Middle frontal gyrus (tissue), 1 donor: ENCODE measurements at regions not wholly inside any gene's neighbourhood (a gene's known extent, or its start where the extent isn't known, plus 50 kb on each side); places are given as distances from the start of the nearest gene placed in this dataset.

ENCODE experiments used
- DNase-seq: peaks from one replicate; pipeline ENCODE4 v3.0.0-alpha.2; 2015; ENCODE audit warnings: low spot score; ENCODE audit errors: extremely low spot score

GRCh38 chr5:104186510-104186909 lies 623.9 kb upstream of the NUDT12 start:
- no peak for DNase-seq

GRCh38 chr5:104186100-104186499 lies 623.5 kb upstream of the NUDT12 start:
- no peak for DNase-seq

- no peak for DNase-seq
Observed at GRCh38 chr5:104184264-104184663, 621.7 kb upstream of the NUDT12 start.

GRCh38 chr5:104178829-104179456 lies 616.4 kb upstream of the NUDT12 start:
- DNase-seq: no peak

- DNase-seq: no peak
Observed at GRCh38 chr5:104178066-104178465, 615.5 kb upstream of the NUDT12 start.

GRCh38 chr5:104177651-104178050 lies 615.1 kb upstream of the NUDT12 start:
- no peak for DNase-seq

- DNase-seq: no peak
Observed at GRCh38 chr5:104172976-104173375, 610.4 kb upstream of the NUDT12 start.

GRCh38 chr5:104171958-104172690 lies 609.5 kb upstream of the NUDT12 start:
- DNase-seq: no peak

GRCh38 chr5:104170926-104171325 lies 608.3 kb upstream of the NUDT12 start:
- DNase-seq: no peak

- DNase-seq: no peak
Observed at GRCh38 chr5:104146652-104147051, 584.1 kb upstream of the NUDT12 start.

GRCh38 chr5:104139840-104140239 lies 577.3 kb upstream of the NUDT12 start:
- DNase-seq: no peak

GRCh38 chr5:104130320-104130719 lies 567.7 kb upstream of the NUDT12 start:
- DNase-seq: no peak

- no peak for DNase-seq
Observed at GRCh38 chr5:104128348-104128747, 565.8 kb upstream of the NUDT12 start.

- no peak for DNase-seq
Observed at GRCh38 chr5:104126980-104127379, 564.4 kb upstream of the NUDT12 start.

- no peak for DNase-seq
Observed at GRCh38 chr5:104119529-104119928, 556.9 kb upstream of the NUDT12 start.

- DNase-seq: no peak
Observed at GRCh38 chr5:104111632-104112031, 549.0 kb upstream of the NUDT12 start.

GRCh38 chr5:104096451-104096850 lies 533.9 kb upstream of the NUDT12 start:
- no peak for DNase-seq

- no peak for DNase-seq
Observed at GRCh38 chr5:104095527-104095926, 532.9 kb upstream of the NUDT12 start.

- no peak for DNase-seq
Observed at GRCh38 chr5:104088876-104089778, 526.5 kb upstream of the NUDT12 start.

- no peak for DNase-seq
Observed at GRCh38 chr5:104084896-104085295, 522.3 kb upstream of the NUDT12 start.

GRCh38 chr5:104082754-104083153 lies 520.2 kb upstream of the NUDT12 start:
- no peak for DNase-seq

GRCh38 chr5:104081232-104081631 lies 518.6 kb upstream of the NUDT12 start:
- no peak for DNase-seq
